ENCODE measurements at regions not wholly inside any gene's neighbourhood (a gene's known extent, or its start where the extent isn't known, plus 50 kb on each side); places are given as distances from the start of the nearest gene placed in this dataset.

- no peak overlapping the region for H3K27ac ChIP-seq (ENCODE audit: low read depth, low read length)
- H3K4me1 ChIP-seq (ENCODE audit: control insufficient read depth in 5 of 5, insufficient read depth in 5 of 5, low read length in 5 of 5) = no peaks in the 10 kb centered on the region
- no peaks in the 10 kb centered on the region for H3K9me3 ChIP-seq (ENCODE audit: control insufficient read depth in 5 of 5, low read length in 5 of 5)
- H3K27me3 ChIP-seq (ENCODE audit: control insufficient read depth in 5 of 5, insufficient read depth in 4 of 5, low read length in 5 of 5) = no peaks in the 10 kb centered on the region
- H3K4me3 ChIP-seq (ENCODE audit: low read depth in 1 of 5, low read length in 5 of 5) = no peak overlapping the region
- no peaks in the 10 kb centered on the region for H3K36me3 ChIP-seq (ENCODE audit: control insufficient read depth in 5 of 5, insufficient read depth in 5 of 5, low read length in 5 of 5)
- no peak overlapping the region for H3K9ac ChIP-seq (ENCODE audit: low read length in 5 of 5)
Observed at GRCh38 chr6:53744321-53744720, 50.5 kb upstream of the LRRC1 start.

GRCh38 chr6:53741034-53741823 is 53.6 kb upstream of the LRRC1 start:
- no peaks in the 10 kb centered on the region for H3K36me3 ChIP-seq (ENCODE audit: control insufficient read depth in 5 of 5, insufficient read depth in 5 of 5, low read length in 5 of 5)
- no peak overlapping the region for H3K4me3 ChIP-seq (ENCODE audit: low read depth in 1 of 5, low read length in 5 of 5)
- no peak overlapping the region for H3K27ac ChIP-seq (ENCODE audit: low read depth, low read length)
- H3K4me1 ChIP-seq (ENCODE audit: control insufficient read depth in 5 of 5, insufficient read depth in 5 of 5, low read length in 5 of 5) = no peaks in the 10 kb centered on the region
- H3K9me3 ChIP-seq (ENCODE audit: control insufficient read depth in 5 of 5, low read length in 5 of 5) = no peaks in the 10 kb centered on the region
- H3K9ac ChIP-seq (ENCODE audit: low read length in 5 of 5) = no peak overlapping the region
- H3K27me3 ChIP-seq (ENCODE audit: control insufficient read depth in 5 of 5, insufficient read depth in 4 of 5, low read length in 5 of 5) = no peaks in the 10 kb centered on the region

- Histone ChIP-seq H3K9ac (ENCODE audit: low read length in 5 of 5) (no peak overlapping the region), H3K27ac (ENCODE audit: low read depth, low read length) (no peak overlapping the region), H3K27me3 (ENCODE audit: control insufficient read depth in 5 of 5, insufficient read depth in 4 of 5, low read length in 5 of 5) (peaks cover 0 to 4% (median 0%) of the 10 kb centered on the region in 5 donors), H3K9me3 (ENCODE audit: control insufficient read depth in 5 of 5, low read length in 5 of 5) (no peaks in the 10 kb centered on the region), H3K4me1 (ENCODE audit: control insufficient read depth in 5 of 5, insufficient read depth in 5 of 5, low read length in 5 of 5) (no peaks in the 10 kb centered on the region), H3K4me3 (ENCODE audit: low read depth in 1 of 5, low read length in 5 of 5) (no peak overlapping the region), H3K36me3 (ENCODE audit: control insufficient read depth in 5 of 5, insufficient read depth in 5 of 5, low read length in 5 of 5) (no peaks in the 10 kb centered on the region)
Observed at GRCh38 chr6:53737746-53738145, 57.1 kb upstream of the LRRC1 start.

GRCh38 chr6:53735896-53736295 is 58.9 kb upstream of the LRRC1 start:
- H3K27me3 ChIP-seq (ENCODE audit: control insufficient read depth in 5 of 5, insufficient read depth in 4 of 5, low read length in 5 of 5) = peaks cover 0 to 4% (median 0%) of the 10 kb centered on the region in 5 donors
- no peak overlapping the region for H3K4me3 ChIP-seq (ENCODE audit: low read depth in 1 of 5, low read length in 5 of 5)
- H3K9me3 ChIP-seq (ENCODE audit: control insufficient read depth in 5 of 5, low read length in 5 of 5) = no peaks in the 10 kb centered on the region
- H3K36me3 ChIP-seq (ENCODE audit: control insufficient read depth in 5 of 5, insufficient read depth in 5 of 5, low read length in 5 of 5) = no peaks in the 10 kb centered on the region
- no peak overlapping the region for H3K9ac ChIP-seq (ENCODE audit: low read length in 5 of 5)
- no peaks in the 10 kb centered on the region for H3K4me1 ChIP-seq (ENCODE audit: control insufficient read depth in 5 of 5, insufficient read depth in 5 of 5, low read length in 5 of 5)
- no peak overlapping the region for H3K27ac ChIP-seq (ENCODE audit: low read depth, low read length)

- Histone ChIP-seq H3K9ac (ENCODE audit: low read length in 5 of 5) (no peak overlapping the region), H3K9me3 (ENCODE audit: control insufficient read depth in 5 of 5, low read length in 5 of 5) (no peaks in the 10 kb centered on the region), H3K4me1 (ENCODE audit: control insufficient read depth in 5 of 5, insufficient read depth in 5 of 5, low read length in 5 of 5) (peaks cover 0 to 5% (median 0%) of the 10 kb centered on the region in 5 donors), H3K4me3 (ENCODE audit: low read depth in 1 of 5, low read length in 5 of 5) (no peak overlapping the region), H3K36me3 (ENCODE audit: control insufficient read depth in 5 of 5, insufficient read depth in 5 of 5, low read length in 5 of 5) (no peaks in the 10 kb centered on the region), H3K27me3 (ENCODE audit: control insufficient read depth in 5 of 5, insufficient read depth in 4 of 5, low read length in 5 of 5) (peaks cover 0 to 4% (median 0%) of the 10 kb centered on the region in 5 donors), H3K27ac (ENCODE audit: low read depth, low read length) (no peak overlapping the region)
Observed at GRCh38 chr6:53734473-53735299, 60.1 kb upstream of the LRRC1 start.

GRCh38 chr6:53731866-53732636 is 62.8 kb upstream of the LRRC1 start:
- Histone ChIP-seq H3K36me3 (ENCODE audit: control insufficient read depth in 5 of 5, insufficient read depth in 5 of 5, low read length in 5 of 5) (no peaks in the 10 kb centered on the region), H3K4me3 (ENCODE audit: low read depth in 1 of 5, low read length in 5 of 5) (no peak overlapping the region), H3K4me1 (ENCODE audit: control insufficient read depth in 5 of 5, insufficient read depth in 5 of 5, low read length in 5 of 5) (peaks cover 0 to 11% (median 4%) of the 10 kb centered on the region in 5 donors), H3K27me3 (ENCODE audit: control insufficient read depth in 5 of 5, insufficient read depth in 4 of 5, low read length in 5 of 5) (peaks cover 0 to 4% (median 0%) of the 10 kb centered on the region in 5 donors), H3K27ac (ENCODE audit: low read depth, low read length) (no peak overlapping the region), H3K9me3 (ENCODE audit: control insufficient read depth in 5 of 5, low read length in 5 of 5) (no peaks in the 10 kb centered on the region), H3K9ac (ENCODE audit: low read length in 5 of 5) (no peak overlapping the region)

GRCh38 chr6:53730767-53731166 is 64.0 kb upstream of the LRRC1 start:
- H3K9ac ChIP-seq (ENCODE audit: low read length in 5 of 5) = no peak overlapping the region
- no peak overlapping the region for H3K4me3 ChIP-seq (ENCODE audit: low read depth in 1 of 5, low read length in 5 of 5)
- H3K27ac ChIP-seq (ENCODE audit: low read depth, low read length) = no peak overlapping the region
- no peaks in the 10 kb centered on the region for H3K9me3 ChIP-seq (ENCODE audit: control insufficient read depth in 5 of 5, low read length in 5 of 5)
- H3K4me1 ChIP-seq (ENCODE audit: control insufficient read depth in 5 of 5, insufficient read depth in 5 of 5, low read length in 5 of 5) = peaks cover 0 to 15% (median 6%) of the 10 kb centered on the region in 5 donors
- peaks cover 0 to 1% (median 0%) of the 10 kb centered on the region in 5 donors for H3K27me3 ChIP-seq (ENCODE audit: control insufficient read depth in 5 of 5, insufficient read depth in 4 of 5, low read length in 5 of 5)
- no peaks in the 10 kb centered on the region for H3K36me3 ChIP-seq (ENCODE audit: control insufficient read depth in 5 of 5, insufficient read depth in 5 of 5, low read length in 5 of 5)

- no peaks in the 10 kb centered on the region for H3K27me3 ChIP-seq (ENCODE audit: control insufficient read depth in 5 of 5, insufficient read depth in 4 of 5, low read length in 5 of 5)
- no peak overlapping the region for H3K27ac ChIP-seq (ENCODE audit: low read depth, low read length)
- peak overlapping the region in 2 of 5 donors; percentile 4 for H3K9ac ChIP-seq (ENCODE audit: low read length in 5 of 5)
- H3K4me3 ChIP-seq (ENCODE audit: low read depth in 1 of 5, low read length in 5 of 5) = peak overlapping the region in 4 of 5 donors; percentile 16 to 46 (median 24)
- H3K4me1 ChIP-seq (ENCODE audit: control insufficient read depth in 5 of 5, insufficient read depth in 5 of 5, low read length in 5 of 5) = peaks cover 0 to 15% (median 6%) of the 10 kb centered on the region in 5 donors
- no peaks in the 10 kb centered on the region for H3K9me3 ChIP-seq (ENCODE audit: control insufficient read depth in 5 of 5, low read length in 5 of 5)
- no peaks in the 10 kb centered on the region for H3K36me3 ChIP-seq (ENCODE audit: control insufficient read depth in 5 of 5, insufficient read depth in 5 of 5, low read length in 5 of 5)
Observed at GRCh38 chr6:53728570-53729194, 63.1 kb upstream of the KLHL31 start.

- no peak overlapping the region for H3K27ac ChIP-seq (ENCODE audit: low read depth, low read length)
- no peaks in the 10 kb centered on the region for H3K27me3 ChIP-seq (ENCODE audit: control insufficient read depth in 5 of 5, insufficient read depth in 4 of 5, low read length in 5 of 5)
- no peak overlapping the region for H3K9ac ChIP-seq (ENCODE audit: low read length in 5 of 5)
- H3K36me3 ChIP-seq (ENCODE audit: control insufficient read depth in 5 of 5, insufficient read depth in 5 of 5, low read length in 5 of 5) = no peaks in the 10 kb centered on the region
- no peaks in the 10 kb centered on the region for H3K9me3 ChIP-seq (ENCODE audit: control insufficient read depth in 5 of 5, low read length in 5 of 5)
- H3K4me1 ChIP-seq (ENCODE audit: control insufficient read depth in 5 of 5, insufficient read depth in 5 of 5, low read length in 5 of 5) = peaks cover 0 to 15% (median 6%) of the 10 kb centered on the region in 5 donors
- H3K4me3 ChIP-seq (ENCODE audit: low read depth in 1 of 5, low read length in 5 of 5) = no peak overlapping the region
Observed at GRCh38 chr6:53727748-53728147, 62.2 kb upstream of the KLHL31 start.
